ENCODE measurements at regions not wholly inside any gene's neighbourhood (a gene's known extent, or its start where the extent isn't known, plus 50 kb on each side); places are given as distances from the start of the nearest gene placed in this dataset.

DNA sequence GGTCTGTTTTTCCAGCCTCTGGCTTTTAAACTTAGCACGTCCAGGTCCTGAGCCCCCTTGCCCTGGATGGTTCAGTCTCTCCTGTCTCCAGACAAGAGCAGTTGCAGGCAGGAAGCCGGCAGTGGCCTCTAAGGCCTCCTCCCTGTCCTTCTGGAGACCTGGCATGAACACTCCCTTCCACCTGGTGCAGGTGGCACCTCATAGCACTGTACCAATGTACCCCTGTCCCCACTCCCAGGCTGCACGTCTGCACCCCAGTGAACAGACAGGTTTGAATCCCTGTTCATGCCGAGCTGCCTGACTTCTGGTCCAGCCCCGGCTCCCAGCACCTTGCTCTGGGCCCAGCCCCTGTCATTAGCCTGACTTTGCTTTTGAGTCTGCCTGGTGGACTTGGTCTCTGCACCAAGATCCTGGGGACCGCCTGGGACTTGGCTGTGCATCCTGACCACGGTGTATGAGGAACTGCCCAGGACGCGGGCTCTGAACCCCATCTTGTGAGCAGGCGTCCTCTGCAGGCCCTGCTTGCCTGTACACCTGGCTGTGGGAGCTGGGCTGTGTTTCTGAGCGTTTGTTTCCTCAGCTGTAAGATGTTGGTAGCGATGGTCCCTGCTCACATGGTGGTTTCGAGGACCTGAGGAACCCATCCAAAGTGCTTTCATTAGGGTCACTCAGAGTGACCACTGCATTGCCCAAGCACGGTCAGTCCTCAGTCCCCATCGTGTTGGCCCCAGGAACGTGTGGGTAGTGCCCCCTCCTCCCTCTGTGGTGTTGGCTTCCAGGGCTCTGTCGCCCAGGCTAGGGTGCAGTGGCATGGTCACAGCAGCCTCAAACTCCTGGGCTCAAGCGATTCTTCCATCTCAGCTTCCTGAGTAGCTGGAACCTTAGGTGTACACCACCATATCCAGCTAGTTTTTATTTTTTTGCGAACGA lies 75.0 kb upstream of the SHANK2 start:
- TF ChIP-seq, protein P1, sequence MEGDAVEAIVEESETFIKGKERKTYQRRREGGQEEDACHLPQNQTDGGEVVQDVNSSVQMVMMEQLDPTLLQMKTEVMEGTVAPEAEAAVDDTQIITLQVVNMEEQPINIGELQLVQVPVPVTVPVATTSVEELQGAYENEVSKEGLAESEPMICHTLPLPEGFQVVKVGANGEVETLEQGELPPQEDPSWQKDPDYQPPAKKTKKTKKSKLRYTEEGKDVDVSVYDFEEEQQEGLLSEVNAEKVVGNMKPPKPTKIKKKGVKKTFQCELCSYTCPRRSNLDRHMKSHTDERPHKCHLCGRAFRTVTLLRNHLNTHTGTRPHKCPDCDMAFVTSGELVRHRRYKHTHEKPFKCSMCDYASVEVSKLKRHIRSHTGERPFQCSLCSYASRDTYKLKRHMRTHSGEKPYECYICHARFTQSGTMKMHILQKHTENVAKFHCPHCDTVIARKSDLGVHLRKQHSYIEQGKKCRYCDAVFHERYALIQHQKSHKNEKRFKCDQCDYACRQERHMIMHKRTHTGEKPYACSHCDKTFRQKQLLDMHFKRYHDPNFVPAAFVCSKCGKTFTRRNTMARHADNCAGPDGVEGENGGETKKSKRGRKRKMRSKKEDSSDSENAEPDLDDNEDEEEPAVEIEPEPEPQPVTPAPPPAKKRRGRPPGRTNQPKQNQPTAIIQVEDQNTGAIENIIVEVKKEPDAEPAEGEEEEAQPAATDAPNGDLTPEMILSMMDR (IDR thresholded peaks at IDR 0.05), result no peak
- TF ChIP-seq POLR2A (IDR thresholded peaks at IDR 0.05), result no peak
